Right cardiac atrium (tissue), 5 donors: ENCODE measurements at regions not wholly inside any gene's neighbourhood (a gene's known extent, or its start where the extent isn't known, plus 50 kb on each side); places are given as distances from the start of the nearest gene placed in this dataset.
A peak's percentile ranks its signal among the peaks of the same experiment; 100 is the strongest.

ENCODE experiments used
- ATAC-seq, 2 donors: fragments of 200-7000 bp; cut with Tn5 transposase; one replicate each; pipeline versions ENCODE4 v1.8.0 to v1.9.1; 2020; ENCODE audit warnings: moderate library complexity in 2 of 2, mild to moderate bottlenecking in 1 of 2
- DNase-seq, 3 donors: peaks; one replicate each; pipeline ENCODE4 v3.0.0-alpha.2; 2020
- H3K27ac ChIP-seq: one replicate; pipeline ENCODE4 v1.5.1; 2013; ENCODE audit warnings: mild to moderate bottlenecking, low read length, control low read depth, moderate library complexity
- H3K27me3 ChIP-seq: one replicate; pipeline ENCODE4 v1.6.1; 2013; ENCODE audit not compliant: control insufficient read depth, insufficient read depth
- H3K4me1 ChIP-seq: one replicate; pipeline ENCODE4 v1.6.1; 2013; ENCODE audit warnings: low read length; ENCODE audit not compliant: control insufficient read depth, insufficient read depth
- H3K4me3 ChIP-seq: one replicate; pipeline ENCODE4 v1.5.1; 2013; ENCODE audit warnings: low read length, control low read depth
- H3K9me3 ChIP-seq: one replicate; pipeline ENCODE4 v1.6.1; 2013; ENCODE audit warnings: low read length; ENCODE audit not compliant: control insufficient read depth
- WGBS: extraction: QIAGEN DNeasy Blood & Tissue Kit; methylation state at CpG from one replicate; pipeline ENCODE4 v1.1.7; 2013; 5-methylcytosine and 5-hydroxymethylcytosine counted together
- intact Hi-C, 4 donors: fragments of 100-400 bp; cut with DNase I; formaldehyde crosslinking; loops; one replicate each; pipeline versions ENCODE4 v1.11.0 to v1.14.0; 2022 to 2023
- donor health status: healthy with polysubstance abuse.
- donor health status: DM: no; HTN: yes; CAD: no.
- donor health status: DM: no; HTN: no; CAD: no.
- donor health status: DM: no; HTN: yes; CAD: no; lungs with severe emphysema.
- donor health status: DM: yes; HTN: yes; CAD: no.

DNA sequence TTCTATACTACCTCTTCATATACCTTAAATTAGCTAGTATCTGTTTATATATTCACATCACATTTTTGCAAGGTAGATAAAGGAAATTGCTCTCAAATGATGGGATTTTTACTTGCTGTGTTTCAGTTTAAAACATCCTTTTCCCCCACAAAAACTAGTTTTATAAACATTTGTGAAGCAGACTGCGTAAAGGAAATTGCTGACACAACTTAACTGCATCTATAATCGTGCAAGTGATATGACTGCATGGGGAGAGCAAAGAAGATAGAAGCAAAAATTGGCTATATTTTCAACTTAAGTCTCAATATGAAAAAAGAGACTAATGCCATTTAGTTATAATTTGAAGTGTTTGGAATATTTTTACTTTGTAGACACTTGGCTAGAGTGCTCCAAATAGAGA lies 385.2 kb downstream of the C4orf33 start:
- H3K4me1 ChIP-seq, result no peaks in the 10 kb centered on the region
- no peaks in the 10 kb centered on the region for H3K27me3 ChIP-seq
- no peaks in the 10 kb centered on the region for H3K9me3 ChIP-seq
- ATAC-seq (no peak), DNase-seq (no peak)
- no peak overlapping the region for H3K4me3 ChIP-seq
- 68% methylated on average over 2 of the region's 2 CpGs for WGBS
- no peak overlapping the region for H3K27ac ChIP-seq
- intact Hi-C loops, result no loop called here

DNA sequence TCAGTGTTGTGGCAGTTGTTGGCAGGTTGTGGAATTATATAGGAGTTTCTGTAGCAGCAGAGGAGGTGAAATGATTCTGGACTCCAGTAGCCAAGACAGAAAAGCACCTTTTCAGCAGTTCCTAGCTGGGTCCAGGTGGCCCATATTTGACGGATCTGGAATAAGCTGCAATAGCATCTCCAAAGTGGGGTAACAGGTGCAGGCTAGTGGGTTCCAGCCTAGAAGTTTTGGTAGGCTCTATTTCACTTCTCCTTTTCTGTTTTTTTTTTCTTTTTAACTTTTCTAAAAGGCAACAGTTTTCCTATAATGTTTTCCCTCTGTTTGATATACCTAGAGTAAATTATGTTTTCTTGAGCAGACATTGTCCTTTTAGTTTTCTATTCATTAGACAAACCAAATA lies 392.5 kb downstream of the C4orf33 start:
- H3K9me3 ChIP-seq, result no peaks in the 10 kb centered on the region
- H3K27ac ChIP-seq, result no peak overlapping the region
- 98% methylated on average over 1 of the region's 1 CpG for WGBS
- H3K4me1 ChIP-seq, result no peaks in the 10 kb centered on the region
- DNase-seq (no peak), ATAC-seq (no peak)
- H3K27me3 ChIP-seq, result no peaks in the 10 kb centered on the region
- intact Hi-C loops, result no loop called here
- no peak overlapping the region for H3K4me3 ChIP-seq

DNA sequence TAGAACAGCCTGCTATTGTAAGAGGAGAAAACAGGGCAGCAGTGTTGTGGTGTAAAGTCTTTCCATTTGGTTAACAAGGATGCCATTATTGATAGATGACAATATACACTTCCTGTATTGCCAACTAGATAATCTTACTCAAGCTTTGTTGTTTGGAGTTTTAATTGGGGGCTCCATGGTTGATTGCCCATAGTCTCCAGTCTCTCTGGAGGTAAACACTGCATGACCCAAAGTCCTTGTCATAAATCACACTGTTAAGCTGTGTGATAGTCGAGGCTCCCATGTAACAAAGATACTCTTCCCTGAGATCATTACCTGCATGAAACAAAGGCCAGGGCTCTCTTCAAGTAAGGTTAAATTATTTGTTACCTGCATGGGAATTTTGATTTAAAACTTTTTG lies 394.6 kb downstream of the C4orf33 start:
- Histone ChIP-seq H3K4me3 (no peak overlapping the region), H3K27me3 (no peaks in the 10 kb centered on the region), H3K9me3 (no peaks in the 10 kb centered on the region), H3K4me1 (no peaks in the 10 kb centered on the region), H3K27ac (no peak overlapping the region)
- intact Hi-C loops, result no loop called here
- DNase-seq (no peak), ATAC-seq (no peak)
- 66% methylated on average over 1 of the region's 1 CpG for WGBS

DNA sequence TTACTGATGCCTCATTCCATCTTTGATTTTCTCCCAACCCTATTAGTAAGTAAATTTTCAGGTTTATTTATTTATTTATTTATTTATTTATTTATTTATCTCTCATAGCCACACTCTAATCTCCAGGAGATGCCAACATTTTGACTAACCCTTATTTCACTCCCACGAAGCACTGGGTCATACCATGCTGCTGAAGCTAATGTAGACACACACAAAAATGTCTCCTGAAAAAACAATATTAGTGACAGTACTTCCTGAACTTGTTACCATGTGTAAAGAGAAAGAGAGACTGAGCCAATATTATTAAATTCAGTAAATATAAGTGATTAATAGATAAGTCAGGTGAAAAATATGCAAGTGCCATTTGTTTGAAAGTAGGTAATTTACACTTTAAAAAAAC lies 402.7 kb downstream of the C4orf33 start:
- Histone ChIP-seq H3K27me3 (no peaks in the 10 kb centered on the region), H3K4me1 (no peaks in the 10 kb centered on the region), H3K27ac (no peak overlapping the region), H3K4me3 (no peak overlapping the region), H3K9me3 (no peaks in the 10 kb centered on the region)
- intact Hi-C loops, result no loop called here
- DNase-seq (no peak), ATAC-seq (no peak)
- 66% methylated on average over 1 of the region's 1 CpG for WGBS

DNA sequence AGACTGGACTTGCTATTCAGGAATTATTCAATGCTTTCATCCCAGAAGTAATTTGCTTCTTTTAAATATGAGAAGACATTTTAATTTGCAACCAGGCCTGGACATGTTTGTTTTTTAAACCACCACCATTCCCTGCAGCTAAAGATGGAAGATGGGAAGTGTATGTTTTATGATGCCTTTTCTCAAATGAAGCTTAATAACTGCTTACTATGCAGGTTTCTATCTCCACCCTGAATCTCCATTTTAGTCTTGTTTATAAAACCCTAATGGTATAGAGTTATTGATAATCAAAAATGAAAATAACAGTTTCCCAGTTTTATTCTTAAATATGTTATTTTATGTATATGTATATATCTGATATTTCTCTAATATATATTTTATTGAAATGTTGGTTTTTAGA lies 418.9 kb downstream of the C4orf33 start:
- no peaks in the 10 kb centered on the region for H3K4me1 ChIP-seq
- no peaks in the 10 kb centered on the region for H3K27me3 ChIP-seq
- ATAC-seq (no peak), DNase-seq (no peak)
- intact Hi-C loops, result no loop called here
- no peaks in the 10 kb centered on the region for H3K9me3 ChIP-seq
- no peak overlapping the region for H3K4me3 ChIP-seq
- H3K27ac ChIP-seq, result no peak overlapping the region

DNA sequence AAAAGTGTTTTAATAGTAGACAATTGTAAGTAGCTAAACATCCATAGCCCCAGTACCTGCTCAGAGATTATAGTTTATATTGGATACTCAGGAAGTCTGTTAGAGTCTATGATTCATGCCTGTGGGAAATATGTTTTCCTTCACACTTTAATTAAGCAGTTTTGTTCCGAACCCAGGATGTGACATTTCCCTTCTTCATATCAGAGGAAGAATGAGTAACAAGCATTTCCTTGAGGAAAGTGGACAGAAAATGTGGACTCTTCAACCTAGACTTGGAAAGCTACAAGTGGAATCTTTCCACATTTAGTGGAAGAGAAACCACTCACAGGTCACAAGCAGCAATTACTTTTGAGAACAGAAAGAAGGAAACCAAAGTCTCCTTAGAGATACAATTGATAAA lies 419.4 kb downstream of the C4orf33 start:
- intact Hi-C loops, result no loop called here
- DNase-seq, result no peak
- Histone ChIP-seq H3K9me3 (no peaks in the 10 kb centered on the region), H3K4me1 (no peaks in the 10 kb centered on the region), H3K4me3 (no peak overlapping the region), H3K27me3 (no peaks in the 10 kb centered on the region), H3K27ac (no peak overlapping the region)
- peak in 1 of 2 donors; percentile 67 for ATAC-seq
- 48% methylated on average over 1 of the region's 1 CpG for WGBS

DNA sequence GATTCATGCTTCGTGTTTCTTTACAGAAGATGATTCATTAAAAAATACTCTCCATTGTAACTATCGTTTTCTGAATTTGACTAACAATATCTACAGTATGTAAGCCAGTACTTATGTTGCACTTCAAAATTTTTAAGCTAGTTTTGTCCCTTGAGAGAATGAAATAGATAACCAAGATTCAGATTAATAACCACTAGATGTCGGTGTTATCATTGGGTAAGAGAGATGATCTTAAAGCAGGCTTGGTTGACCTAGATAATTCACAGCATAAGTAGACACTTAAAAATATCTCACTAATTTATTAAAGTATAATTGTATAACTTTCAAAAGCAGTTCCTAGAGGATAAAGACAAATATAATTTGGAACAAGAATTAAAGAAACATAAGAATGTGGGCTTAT lies 430.9 kb downstream of the C4orf33 start:
- peak; percentile 15 to 47 for ATAC-seq
- Histone ChIP-seq H3K4me3 (no peak overlapping the region), H3K27me3 (no peaks in the 10 kb centered on the region), H3K9me3 (no peaks in the 10 kb centered on the region), H3K4me1 (no peaks in the 10 kb centered on the region), H3K27ac (no peak overlapping the region)
- no peak for DNase-seq
- intact Hi-C loops, result loop anchor here in 3 of 4 donors (2.0 to 10.0 kb wide), 3 partner anchors 108 to 118 kb away; no protein-coding TSS in a partner anchor
- WGBS, result 39% methylated on average over 3 of the region's 3 CpGs

DNA sequence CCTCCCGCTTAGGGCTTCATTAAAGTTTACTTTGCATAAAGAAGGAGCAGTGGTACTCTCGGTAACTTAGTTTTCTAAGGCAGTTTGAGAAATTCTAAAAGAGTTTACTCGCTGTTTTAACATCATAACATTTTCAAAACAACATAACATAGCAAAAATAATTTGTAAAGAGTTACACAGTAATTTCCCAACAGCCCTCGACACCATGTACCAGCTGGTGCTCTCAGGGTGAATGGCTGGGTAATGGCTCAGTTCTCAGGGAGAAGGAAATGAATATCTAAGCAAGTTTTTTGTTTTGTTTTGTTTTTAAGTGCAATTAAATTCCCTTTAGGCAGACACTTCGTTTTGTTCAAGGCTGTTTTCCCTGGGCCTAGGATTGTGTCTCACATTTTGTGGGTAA lies 435.3 kb downstream of the C4orf33 start:
- DNase-seq, result no peak
- Histone ChIP-seq H3K27me3 (no peaks in the 10 kb centered on the region), H3K4me3 (no peak overlapping the region), H3K9me3 (no peaks in the 10 kb centered on the region), H3K4me1 (no peaks in the 10 kb centered on the region), H3K27ac (no peak overlapping the region)
- intact Hi-C loops, result no loop called here
- ATAC-seq, result peak in 1 of 2 donors; percentile 54
- WGBS, result 74% methylated on average over 5 of the region's 5 CpGs

DNA sequence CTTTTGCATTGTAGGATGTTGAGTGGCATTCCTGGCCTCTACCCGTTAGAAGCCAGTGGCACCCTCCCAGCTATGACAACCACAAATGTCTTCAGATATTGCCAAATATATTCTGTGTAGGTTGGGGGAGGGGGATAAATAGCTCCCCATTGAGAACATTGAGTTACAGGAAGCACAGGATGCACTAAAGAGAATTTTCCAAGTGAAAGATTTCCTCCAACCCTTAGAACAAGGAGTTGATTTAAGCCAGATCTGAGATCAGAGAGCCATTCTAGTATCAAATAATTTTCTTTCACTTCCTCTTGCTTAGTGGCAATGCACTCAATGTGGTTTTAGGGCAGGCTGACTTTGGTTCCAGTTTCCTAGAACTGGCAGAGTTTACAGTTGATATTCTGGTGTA lies 436.6 kb downstream of the C4orf33 start:
- no peak for DNase-seq
- H3K4me3 ChIP-seq, result no peak overlapping the region
- H3K9me3 ChIP-seq, result no peaks in the 10 kb centered on the region
- H3K27ac ChIP-seq, result no peak overlapping the region
- 57% methylated on average over 1 of the region's 1 CpG for WGBS
- H3K27me3 ChIP-seq, result no peaks in the 10 kb centered on the region
- H3K4me1 ChIP-seq, result no peaks in the 10 kb centered on the region
- intact Hi-C loops, result no loop called here
- ATAC-seq, result peak in 1 of 2 donors; percentile 58

DNA sequence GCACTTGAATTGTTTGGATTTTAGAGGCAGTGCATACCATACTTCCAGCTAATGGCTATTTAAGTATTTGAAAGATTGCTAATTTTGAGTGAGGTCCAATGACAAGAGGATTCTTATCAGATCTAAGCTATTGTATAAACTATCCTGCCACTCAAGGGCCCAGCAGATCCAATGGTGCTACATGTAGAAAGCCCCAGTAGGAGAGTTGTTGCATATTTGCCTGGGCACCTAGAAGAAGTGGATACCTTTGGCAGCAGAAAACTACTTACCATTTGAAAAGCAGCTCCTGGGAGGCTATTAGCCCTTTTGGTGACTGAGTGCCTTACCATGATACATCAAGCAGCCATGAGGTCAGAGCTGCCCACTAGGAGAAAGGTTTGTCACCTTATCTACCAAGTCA lies 447.3 kb downstream of the C4orf33 start:
- no peak for ATAC-seq

DNA sequence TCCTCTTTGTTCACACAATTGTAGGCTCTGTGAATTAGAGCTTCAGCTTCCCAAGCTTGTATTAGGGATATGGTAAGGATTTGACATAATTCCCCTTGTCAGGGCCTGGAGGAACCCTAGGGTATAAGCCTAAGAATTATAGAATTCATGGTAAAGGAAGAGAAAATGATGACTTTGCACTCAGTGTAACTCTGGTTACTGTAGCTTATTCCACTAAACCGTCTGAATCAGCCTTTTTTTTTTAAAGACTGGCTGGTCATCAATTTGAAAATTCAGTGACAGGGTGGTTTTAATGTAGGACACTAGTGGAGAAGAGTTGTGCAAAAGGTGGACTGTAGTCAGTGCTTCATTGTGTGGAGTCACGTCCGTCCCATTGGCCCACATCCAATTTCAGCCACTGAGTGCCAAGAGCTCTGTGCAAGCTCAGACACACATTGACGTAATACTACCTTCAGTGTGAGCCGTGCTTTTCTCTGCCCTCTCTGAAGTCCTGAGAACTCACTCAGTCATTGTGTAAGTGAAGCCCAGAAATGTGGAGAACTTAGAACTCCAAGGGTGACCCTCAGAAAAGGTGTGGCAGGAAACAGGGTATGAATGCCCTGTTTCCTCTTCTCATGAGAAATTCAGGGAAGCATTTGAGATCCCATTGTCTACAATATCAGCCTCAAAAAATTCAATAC lies 449.8 kb downstream of the C4orf33 start:
- WGBS, result 10% methylated on average over 5 of the region's 5 CpGs
- Histone ChIP-seq H3K4me3 (no peak overlapping the region), H3K27ac (peak overlapping the region; percentile 42)

More for the DNA sequence above, 447.3 kb downstream of the C4orf33 start:
- no peak overlapping the region for H3K4me3 ChIP-seq
- no peak overlapping the region for H3K27ac ChIP-seq
- intact Hi-C loops, result no loop called here
- H3K4me1 ChIP-seq, result peaks cover 3% of the 10 kb centered on the region
- H3K27me3 ChIP-seq, result no peaks in the 10 kb centered on the region
- no peak for DNase-seq
- H3K9me3 ChIP-seq, result no peaks in the 10 kb centered on the region

DNA sequence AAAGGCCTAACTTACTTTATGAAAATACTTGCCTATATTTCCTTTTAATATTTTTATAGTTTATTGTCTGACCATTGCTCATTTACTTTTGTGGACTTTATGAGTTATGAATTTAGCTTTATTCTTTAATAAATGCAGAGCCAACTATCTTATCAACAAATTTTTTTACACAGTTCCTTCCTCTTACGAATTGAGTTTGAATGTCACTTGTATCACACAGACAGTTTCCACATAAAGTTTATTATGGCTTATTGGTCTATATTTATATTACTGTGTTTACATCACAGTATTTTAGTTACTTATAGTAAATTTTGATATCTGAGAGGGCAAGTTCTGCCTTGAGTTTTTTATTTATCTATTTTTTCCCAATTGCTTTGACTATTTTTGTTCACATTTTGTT lies 450.6 kb downstream of the C4orf33 start:
- intact Hi-C loops, result no loop called here
- no peaks in the 10 kb centered on the region for H3K9me3 ChIP-seq
- no peaks in the 10 kb centered on the region for H3K27me3 ChIP-seq
- 16% methylated on average over 1 of the region's 1 CpG for WGBS
- H3K27ac ChIP-seq, result no peak overlapping the region
- no peak for ATAC-seq
- peaks cover 3% of the 10 kb centered on the region for H3K4me1 ChIP-seq
- no peak overlapping the region for H3K4me3 ChIP-seq
- DNase-seq, result no peak

More for the DNA sequence above, 449.8 kb downstream of the C4orf33 start:
- ATAC-seq, result peak; percentile 97 to 100
- intact Hi-C loops, result no loop called here
- peak; percentile 89 to 93 (median 90) for DNase-seq
- Histone ChIP-seq H3K9me3 (no peaks in the 10 kb centered on the region), H3K27me3 (no peaks in the 10 kb centered on the region), H3K4me1 (peaks cover 3% of the 10 kb centered on the region)
